HUES48 (cell line): ENCODE measurements at regions not wholly inside any gene's neighbourhood (a gene's known extent, or its start where the extent isn't known, plus 50 kb on each side); places are given as distances from the start of the nearest gene placed in this dataset.

Source experiments
- H3K27ac ChIP-seq: one replicate; pipeline ENCODE4 v1.7.0; 2013; ENCODE audit warnings: low read depth, low read length, inconsistent platforms
- H3K27me3 ChIP-seq: 2 replicates; pipeline ENCODE4 v1.6.1; 2013; ENCODE audit warnings: mild to moderate bottlenecking, low read length; ENCODE audit not compliant: control insufficient read depth, insufficient read depth
- H3K36me3 ChIP-seq: 2 replicates; pipeline ENCODE4 v1.6.1; 2013; ENCODE audit warnings: low read length; ENCODE audit not compliant: control insufficient read depth, insufficient read depth
- H3K4me1 ChIP-seq: 2 replicates; pipeline ENCODE4 v1.6.1; 2013; ENCODE audit warnings: mild to moderate bottlenecking, low read length; ENCODE audit not compliant: control insufficient read depth, insufficient read depth
- H3K4me3 ChIP-seq: 2 replicates; pipeline ENCODE4 v1.5.1; 2013; ENCODE audit warnings: mild to moderate bottlenecking, low read depth, low read length
- H3K9ac ChIP-seq: 2 replicates; pipeline ENCODE4 v1.6.1; 2013; ENCODE audit warnings: mild to moderate bottlenecking, low read depth, low read length, moderate library complexity
- H3K9me3 ChIP-seq: 2 replicates; pipeline ENCODE4 v1.6.1; 2013; ENCODE audit warnings: low read length; ENCODE audit not compliant: control insufficient read depth, insufficient read depth

DNA sequence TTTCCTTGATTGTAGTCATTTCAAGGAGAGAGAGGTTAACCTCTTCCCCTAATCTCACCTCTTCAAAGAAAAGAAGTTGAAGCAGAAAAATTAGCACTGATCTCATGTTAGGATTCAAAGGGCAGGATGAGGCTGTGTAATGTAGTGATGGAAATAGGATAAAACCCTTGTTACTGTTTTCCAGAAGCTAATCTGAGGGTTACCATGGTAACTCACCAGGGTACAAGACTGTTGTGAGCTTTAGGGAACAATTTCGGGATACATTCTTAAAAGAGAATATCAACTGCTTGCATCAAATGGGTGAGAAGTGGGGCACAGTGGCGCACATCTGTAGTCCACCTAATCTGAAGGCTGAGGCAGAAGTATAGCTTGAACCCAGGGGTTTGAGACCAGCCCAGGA is 64.9 kb upstream of the SLC39A10 start:
- Histone ChIP-seq H3K36me3 (peaks cover 7% of the 10 kb centered on the region), H3K4me3 (no peak overlapping the region), H3K9ac (no peak overlapping the region), H3K27ac (no peak overlapping the region), H3K4me1 (peaks cover 63% of the 10 kb centered on the region), H3K27me3 (no peaks in the 10 kb centered on the region), H3K9me3 (no peaks in the 10 kb centered on the region)

DNA sequence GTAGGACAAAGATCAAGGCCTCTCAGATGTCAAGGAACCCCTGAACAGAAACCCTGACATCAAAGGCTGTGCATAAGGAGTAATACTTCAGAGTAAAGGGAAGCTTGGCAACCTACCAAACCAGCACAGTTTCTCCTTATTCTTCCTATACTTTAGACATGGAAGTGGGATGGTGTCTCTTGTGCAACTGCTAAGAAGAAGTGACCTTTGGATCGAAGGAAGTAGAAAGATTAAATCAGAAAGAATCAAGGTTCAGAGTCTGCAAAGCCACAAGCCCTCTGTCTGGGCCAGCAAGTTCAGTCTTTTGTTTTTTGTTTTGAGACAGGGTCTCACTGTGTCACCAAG is 66.2 kb upstream of the SLC39A10 start:
- Histone ChIP-seq H3K27ac (no peak overlapping the region), H3K36me3 (peaks cover 5% of the 10 kb centered on the region), H3K27me3 (no peaks in the 10 kb centered on the region), H3K4me1 (peaks cover 60% of the 10 kb centered on the region), H3K9ac (no peak overlapping the region), H3K9me3 (no peaks in the 10 kb centered on the region), H3K4me3 (no peak overlapping the region)

DNA sequence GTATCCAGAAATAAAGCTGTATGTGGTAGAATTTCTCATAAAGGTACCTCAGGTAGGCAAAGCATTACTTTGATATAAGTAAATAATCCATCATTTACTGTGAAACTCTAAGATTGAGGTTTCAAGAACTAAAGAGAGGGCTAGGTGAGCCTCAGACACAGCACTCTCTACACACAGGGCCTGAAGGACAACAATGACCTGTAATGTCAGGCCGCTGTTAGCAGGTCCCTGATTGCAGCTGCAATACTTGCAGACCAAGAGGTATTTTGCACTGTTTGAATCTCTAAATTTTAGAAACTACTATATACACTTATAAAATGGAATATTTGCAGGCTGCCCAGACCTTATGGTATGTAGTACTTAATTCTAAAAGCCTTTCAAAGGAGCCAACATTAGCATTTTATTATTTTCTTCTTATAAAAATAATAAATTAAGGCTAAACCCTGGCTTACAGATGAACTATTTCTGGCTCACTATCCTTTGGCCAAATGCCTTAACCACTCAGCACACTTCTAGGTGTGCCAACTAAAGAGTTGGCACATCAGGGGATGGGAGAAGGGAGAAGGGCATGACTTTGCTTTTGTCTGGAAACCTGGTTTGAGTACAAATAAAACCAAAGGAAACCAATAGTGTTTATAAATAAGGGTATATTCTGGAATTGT is 66.7 kb upstream of the SLC39A10 start:
- Histone ChIP-seq H3K9me3 (no peaks in the 10 kb centered on the region), H3K9ac (no peak overlapping the region), H3K27ac (no peak overlapping the region), H3K36me3 (peaks cover 3% of the 10 kb centered on the region; the same call in 1 of the 2 replicates), H3K4me1 (peaks cover 57% of the 10 kb centered on the region), H3K27me3 (no peaks in the 10 kb centered on the region), H3K4me3 (no peak overlapping the region)

DNA sequence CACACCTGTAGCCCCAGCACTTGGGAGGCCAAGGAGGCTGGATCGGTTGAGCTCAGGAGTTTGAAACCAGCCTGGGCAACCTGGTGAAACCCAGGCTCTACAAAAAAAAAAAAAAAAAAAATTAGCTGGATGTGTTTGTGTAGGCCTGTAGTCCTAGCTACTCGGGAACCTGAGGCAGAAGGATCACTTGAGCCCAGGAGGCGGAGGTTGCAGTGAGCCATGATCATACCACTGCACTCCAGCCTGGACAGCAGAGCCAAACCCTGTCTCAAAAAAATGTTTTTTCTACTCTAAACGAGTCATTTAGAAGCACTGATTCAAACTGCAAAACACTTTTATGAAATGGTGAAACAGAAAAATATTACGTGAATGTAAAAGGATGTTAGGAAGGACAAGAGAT is 69.1 kb upstream of the SLC39A10 start:
- no peaks in the 10 kb centered on the region for H3K27me3 ChIP-seq
- peaks cover 3% of the 10 kb centered on the region; the same call in 1 of the 2 replicates for H3K36me3 ChIP-seq
- H3K9ac ChIP-seq, result no peak overlapping the region

DNA sequence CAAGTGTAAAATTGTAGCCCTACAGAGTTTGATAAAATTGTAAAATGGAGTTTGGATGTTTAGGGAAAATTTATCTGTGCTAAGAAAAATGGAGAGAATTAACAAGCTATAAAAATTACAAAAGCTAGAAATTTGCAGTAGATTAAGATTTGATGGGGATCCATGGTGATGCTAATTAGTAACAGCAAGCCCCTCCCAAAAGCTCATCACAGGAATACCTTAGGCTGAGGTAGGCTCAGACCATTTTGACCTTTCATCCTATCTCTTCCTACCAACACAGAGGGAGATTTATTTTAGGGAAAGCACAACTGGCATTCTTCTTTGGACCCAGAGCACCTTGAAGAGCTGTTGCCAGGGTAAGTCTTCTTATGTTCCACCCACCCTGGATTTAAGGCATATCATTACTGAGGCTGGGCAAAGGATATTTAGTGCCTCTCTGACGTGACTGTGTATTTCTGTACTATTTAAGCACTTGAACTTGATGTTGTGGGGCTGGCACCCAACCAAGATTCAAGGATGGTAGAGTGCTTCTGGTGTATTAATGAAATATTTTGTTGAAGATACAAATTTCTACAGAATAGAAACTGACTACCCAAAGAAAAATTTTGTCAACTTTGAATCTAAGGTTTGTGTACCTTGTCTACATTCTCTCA is 70.8 kb upstream of the SLC39A10 start:
- Histone ChIP-seq H3K27me3 (no peaks in the 10 kb centered on the region), H3K27ac (peak overlapping the region; percentile 70), H3K9me3 (no peaks in the 10 kb centered on the region), H3K9ac (peak overlapping the region; percentile 67), H3K4me3 (peak overlapping the region; percentile 84), H3K36me3 (peaks cover 3% of the 10 kb centered on the region; the same call in 1 of the 2 replicates), H3K4me1 (peaks cover 22% of the 10 kb centered on the region)

More for the DNA sequence above, 69.1 kb upstream of the SLC39A10 start:
- Histone ChIP-seq H3K27ac (no peak overlapping the region), H3K9me3 (no peaks in the 10 kb centered on the region), H3K4me1 (peaks cover 37% of the 10 kb centered on the region), H3K4me3 (no peak overlapping the region)

DNA sequence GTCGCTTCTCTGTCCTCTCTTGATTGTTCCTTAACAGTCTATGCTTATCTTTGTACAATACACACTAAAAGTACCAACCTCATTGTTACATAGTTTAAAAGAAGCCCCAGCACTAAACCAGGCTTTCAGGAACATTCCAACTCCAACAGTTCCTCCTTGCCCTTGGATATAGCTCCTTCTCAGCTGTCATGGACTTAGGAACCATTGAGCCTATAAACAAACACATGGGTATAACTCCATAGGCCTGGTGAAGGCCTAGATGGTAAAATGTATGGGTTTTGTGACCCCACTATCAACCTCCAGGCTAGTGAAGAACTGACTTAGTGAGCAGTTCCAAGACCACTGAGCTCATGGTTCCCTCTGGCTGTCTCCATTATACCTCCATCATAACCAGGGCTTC is 74.8 kb upstream of the SLC39A10 start:
- Histone ChIP-seq H3K9me3 (no peaks in the 10 kb centered on the region), H3K27me3 (no peaks in the 10 kb centered on the region), H3K4me1 (peaks cover 12% of the 10 kb centered on the region), H3K27ac (no peak overlapping the region), H3K4me3 (no peak overlapping the region), H3K36me3 (no peaks in the 10 kb centered on the region), H3K9ac (no peak overlapping the region)

DNA sequence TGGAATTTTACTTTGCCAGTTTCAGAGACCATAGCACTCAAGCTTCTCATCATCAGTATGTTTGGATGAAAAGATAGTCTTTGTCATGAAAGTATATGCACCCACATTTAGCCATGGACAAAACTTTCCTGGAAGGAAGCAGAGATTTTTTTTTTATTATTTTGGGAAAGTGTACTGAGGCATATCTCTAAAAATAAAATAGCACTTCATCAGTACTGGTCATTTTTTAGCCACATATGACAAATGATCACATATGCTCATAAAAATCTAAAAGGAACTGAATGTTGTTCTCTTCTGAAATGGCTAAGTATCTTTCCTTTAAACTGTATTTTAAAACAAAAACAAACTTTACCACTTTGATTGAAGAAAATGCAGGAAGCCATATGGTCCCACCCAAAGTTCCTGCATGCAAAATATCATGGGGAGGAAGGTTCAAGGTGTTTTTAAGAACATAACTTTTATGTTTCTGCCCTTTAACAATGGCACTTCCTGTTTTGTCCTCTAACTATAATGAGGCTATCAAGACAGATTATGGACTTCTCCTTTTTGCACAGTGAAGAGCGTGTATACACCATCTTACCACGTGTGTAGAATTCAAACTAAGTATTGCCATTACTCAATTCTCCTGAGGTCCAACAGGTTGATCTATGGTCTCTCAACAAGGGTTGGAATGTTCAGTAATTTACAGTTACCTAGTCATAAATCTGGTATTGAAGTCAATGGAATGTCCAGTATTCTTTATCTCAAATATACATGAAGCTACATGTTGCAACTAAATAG is 77.1 kb upstream of the SLC39A10 start:
- Histone ChIP-seq H3K9me3 (no peaks in the 10 kb centered on the region), H3K36me3 (no peaks in the 10 kb centered on the region), H3K27ac (no peak overlapping the region), H3K4me1 (no peaks in the 10 kb centered on the region), H3K9ac (no peak overlapping the region), H3K27me3 (no peaks in the 10 kb centered on the region), H3K4me3 (no peak overlapping the region)

DNA sequence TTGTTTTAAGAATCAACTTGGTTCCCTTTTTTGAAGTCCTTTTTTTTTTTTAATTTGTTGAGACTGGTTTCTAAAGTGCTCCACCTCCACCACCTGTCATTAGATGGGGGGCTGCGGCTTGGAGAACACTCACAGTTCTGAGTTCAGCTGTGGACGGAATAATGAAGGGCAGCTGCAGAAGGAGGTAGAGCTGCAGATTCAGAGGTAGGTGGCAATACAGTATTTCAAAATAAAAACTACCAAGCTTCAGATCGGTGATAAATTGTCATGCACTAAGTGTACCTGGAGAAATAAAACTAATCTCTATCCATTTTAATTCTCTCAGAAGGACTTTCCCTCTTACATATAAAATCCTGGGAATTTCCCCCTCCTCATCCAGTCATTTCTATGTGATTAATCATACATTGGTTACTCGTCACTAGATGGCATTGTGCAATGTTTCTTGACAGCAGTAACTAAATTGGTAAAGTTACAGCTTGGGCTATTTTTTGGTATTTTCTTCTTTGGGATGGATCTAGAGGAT is 81.1 kb upstream of the SLC39A10 start:
- Histone ChIP-seq H3K4me1 (no peaks in the 10 kb centered on the region), H3K9me3 (no peaks in the 10 kb centered on the region), H3K9ac (no peak overlapping the region), H3K36me3 (no peaks in the 10 kb centered on the region), H3K27me3 (no peaks in the 10 kb centered on the region), H3K4me3 (no peak overlapping the region), H3K27ac (no peak overlapping the region)

DNA sequence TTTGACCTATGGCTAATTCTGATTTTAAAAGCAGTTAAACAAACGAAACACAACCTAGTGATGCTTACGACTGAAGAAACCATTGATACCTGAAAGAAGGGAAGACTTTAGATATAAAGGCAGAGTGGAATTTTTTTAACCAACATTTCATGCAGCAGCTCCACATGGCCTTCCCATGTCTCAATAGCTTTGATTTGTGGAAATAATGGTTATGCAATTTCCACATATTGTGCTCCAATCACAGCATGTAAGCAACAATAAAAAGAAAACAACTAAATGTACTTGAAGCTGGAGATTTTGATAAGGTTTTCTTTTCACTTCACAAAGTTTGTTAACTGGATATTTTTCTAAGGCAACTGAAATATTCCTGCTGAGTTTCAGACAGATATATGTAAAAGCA is 82.0 kb upstream of the SLC39A10 start:
- no peaks in the 10 kb centered on the region for H3K36me3 ChIP-seq
- H3K4me1 ChIP-seq, result no peaks in the 10 kb centered on the region
- H3K27me3 ChIP-seq, result no peaks in the 10 kb centered on the region
- H3K4me3 ChIP-seq, result no peak overlapping the region
- H3K9ac ChIP-seq, result no peak overlapping the region
- H3K27ac ChIP-seq, result no peak overlapping the region
- H3K9me3 ChIP-seq, result no peaks in the 10 kb centered on the region

DNA sequence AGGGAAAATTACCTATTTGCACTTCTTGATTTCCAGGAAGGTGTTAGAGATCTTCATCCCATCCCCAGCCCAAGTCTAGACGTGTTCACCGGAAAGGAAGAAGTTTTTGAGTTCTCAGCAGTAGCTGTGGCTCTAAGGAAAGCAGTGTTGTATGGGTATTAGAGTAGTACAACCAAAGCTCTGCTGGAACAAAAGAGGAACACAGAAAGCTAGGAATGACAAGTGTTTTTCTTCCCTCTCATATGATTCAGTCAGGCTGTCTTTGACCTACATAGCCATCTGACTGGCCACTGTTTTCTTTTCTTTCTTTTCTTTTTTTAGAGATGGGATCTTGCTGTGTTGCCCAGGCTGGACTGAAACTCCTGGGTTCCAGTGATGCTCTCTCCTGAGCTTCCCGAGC is 82.7 kb upstream of the SLC39A10 start:
- Histone ChIP-seq H3K27ac (no peak overlapping the region), H3K9me3 (no peaks in the 10 kb centered on the region), H3K4me1 (no peaks in the 10 kb centered on the region)

More for the DNA sequence above, 82.7 kb upstream of the SLC39A10 start:
- Histone ChIP-seq H3K4me3 (no peak overlapping the region), H3K36me3 (no peaks in the 10 kb centered on the region), H3K27me3 (no peaks in the 10 kb centered on the region), H3K9ac (no peak overlapping the region)
